ENCODE measurements at regions not wholly inside any gene's neighbourhood (a gene's known extent, or its start where the extent isn't known, plus 50 kb on each side); places are given as distances from the start of the nearest gene placed in this dataset.
"Not testable (repeated sequence)": the region's sequence is repeated elsewhere in the genome, so short reads cannot be mapped to it uniquely, and the experiment has no call there.

DNA sequence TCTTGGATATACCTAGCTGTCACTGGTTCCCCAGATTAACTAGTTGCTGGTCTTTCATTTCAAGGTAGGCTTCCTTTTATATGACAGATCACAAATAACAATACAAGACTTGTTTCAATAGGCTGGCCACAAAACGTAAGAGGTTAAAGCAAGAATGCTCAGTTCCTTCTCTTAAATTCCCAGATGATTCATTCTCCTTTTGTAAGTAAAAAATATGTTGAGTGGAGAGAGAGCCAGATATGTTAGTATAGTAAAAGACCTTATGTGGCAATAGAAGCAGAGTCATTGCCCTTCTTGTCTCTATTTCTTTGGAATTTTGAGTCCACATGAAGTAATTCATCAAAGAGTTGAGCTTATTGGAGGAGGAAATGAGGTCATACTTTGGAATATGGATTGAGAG is 939.0 kb upstream of the ATXN7L3B start:
- Histone ChIP-seq H3K27me3 (no peaks in the 10 kb centered on the region), H3K9me2 (replicated peaks; ENCODE audit: insufficient read depth) (no peaks in the 10 kb centered on the region), H3K9me3 (ENCODE audit: low read depth) (no peaks in the 10 kb centered on the region), H3K79me2 (no peaks in the 10 kb centered on the region), H3K4me2 (no peak overlapping the region), H3K27ac (no peak overlapping the region), H3K36me3 (replicated peaks; ENCODE audit: insufficient read depth, low read depth) (no peaks in the 10 kb centered on the region), H2AFZ (no peak overlapping the region), H3K4me1 (ENCODE audit: insufficient read depth) (no peaks in the 10 kb centered on the region), H4K20me1 (ENCODE audit: insufficient read depth, poor library complexity, severe bottlenecking) (no peaks in the 10 kb centered on the region), H3K4me3 (no peak overlapping the region)
- no peak for TF ChIP-seq EZH2phosphoT487 (IDR thresholded peaks at IDR 0.05; ENCODE audit: low read depth, severe bottlenecking, unreplicated experiment)
- TF ChIP-seq, protein P1, sequence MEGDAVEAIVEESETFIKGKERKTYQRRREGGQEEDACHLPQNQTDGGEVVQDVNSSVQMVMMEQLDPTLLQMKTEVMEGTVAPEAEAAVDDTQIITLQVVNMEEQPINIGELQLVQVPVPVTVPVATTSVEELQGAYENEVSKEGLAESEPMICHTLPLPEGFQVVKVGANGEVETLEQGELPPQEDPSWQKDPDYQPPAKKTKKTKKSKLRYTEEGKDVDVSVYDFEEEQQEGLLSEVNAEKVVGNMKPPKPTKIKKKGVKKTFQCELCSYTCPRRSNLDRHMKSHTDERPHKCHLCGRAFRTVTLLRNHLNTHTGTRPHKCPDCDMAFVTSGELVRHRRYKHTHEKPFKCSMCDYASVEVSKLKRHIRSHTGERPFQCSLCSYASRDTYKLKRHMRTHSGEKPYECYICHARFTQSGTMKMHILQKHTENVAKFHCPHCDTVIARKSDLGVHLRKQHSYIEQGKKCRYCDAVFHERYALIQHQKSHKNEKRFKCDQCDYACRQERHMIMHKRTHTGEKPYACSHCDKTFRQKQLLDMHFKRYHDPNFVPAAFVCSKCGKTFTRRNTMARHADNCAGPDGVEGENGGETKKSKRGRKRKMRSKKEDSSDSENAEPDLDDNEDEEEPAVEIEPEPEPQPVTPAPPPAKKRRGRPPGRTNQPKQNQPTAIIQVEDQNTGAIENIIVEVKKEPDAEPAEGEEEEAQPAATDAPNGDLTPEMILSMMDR (IDR thresholded peaks at IDR 0.05; ENCODE audit: poor library complexity): no peak
- no peak for TF ChIP-seq EZH2 (IDR thresholded peaks at IDR 0.05; ENCODE audit: borderline replicate concordance)
- DNase-seq (ENCODE audit: low spot score): no peak
- WGBS (ENCODE audit: low lambda C conversion rate, missing lambda C conversion rate): 73% methylated on average over 1 of the region's 1 CpG

DNA sequence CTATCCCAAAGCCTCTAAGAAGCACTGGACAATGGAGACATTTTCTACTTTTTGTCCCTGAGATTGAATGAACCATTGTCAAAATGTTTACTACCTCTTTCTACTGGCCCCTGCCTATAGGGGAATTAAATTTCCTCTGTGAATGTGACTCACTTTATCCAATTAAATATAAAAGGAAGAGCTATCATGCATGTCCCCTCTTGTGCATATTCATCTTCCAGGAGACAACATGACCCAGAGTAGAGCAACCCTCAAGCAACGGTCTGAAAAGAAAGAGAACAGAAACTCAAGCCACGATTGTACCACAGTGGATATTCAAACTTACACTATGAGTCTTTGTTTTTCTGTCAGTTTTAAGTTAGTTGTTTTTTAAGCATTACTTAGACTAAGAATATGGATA is 938.4 kb upstream of the ATXN7L3B start:
- WGBS (ENCODE audit: low lambda C conversion rate, missing lambda C conversion rate): 93% methylated on average over 2 of the region's 2 CpGs
- no peak for DNase-seq (ENCODE audit: low spot score)
- no peaks in the 10 kb centered on the region for H3K79me2 ChIP-seq
- no peaks in the 10 kb centered on the region for H3K36me3 ChIP-seq (replicated peaks; ENCODE audit: insufficient read depth, low read depth)
- H3K4me1 ChIP-seq (ENCODE audit: insufficient read depth): no peaks in the 10 kb centered on the region
- H2AFZ ChIP-seq: no peak overlapping the region
- no peak overlapping the region for H3K27ac ChIP-seq
- H3K4me2 ChIP-seq: no peak overlapping the region
- no peaks in the 10 kb centered on the region for H3K27me3 ChIP-seq
- H3K9me3 ChIP-seq (ENCODE audit: low read depth): no peaks in the 10 kb centered on the region
- H3K9me2 ChIP-seq (replicated peaks; ENCODE audit: insufficient read depth): no peaks in the 10 kb centered on the region
- no peaks in the 10 kb centered on the region for H4K20me1 ChIP-seq (ENCODE audit: insufficient read depth, poor library complexity, severe bottlenecking)
- H3K4me3 ChIP-seq: no peak overlapping the region
- TF ChIP-seq EZH2phosphoT487 (IDR thresholded peaks at IDR 0.05; ENCODE audit: low read depth, severe bottlenecking, unreplicated experiment) (no peak), EZH2 (IDR thresholded peaks at IDR 0.05; ENCODE audit: borderline replicate concordance) (no peak)
- TF ChIP-seq, protein P1 (IDR thresholded peaks at IDR 0.05; ENCODE audit: poor library complexity): no peak

DNA sequence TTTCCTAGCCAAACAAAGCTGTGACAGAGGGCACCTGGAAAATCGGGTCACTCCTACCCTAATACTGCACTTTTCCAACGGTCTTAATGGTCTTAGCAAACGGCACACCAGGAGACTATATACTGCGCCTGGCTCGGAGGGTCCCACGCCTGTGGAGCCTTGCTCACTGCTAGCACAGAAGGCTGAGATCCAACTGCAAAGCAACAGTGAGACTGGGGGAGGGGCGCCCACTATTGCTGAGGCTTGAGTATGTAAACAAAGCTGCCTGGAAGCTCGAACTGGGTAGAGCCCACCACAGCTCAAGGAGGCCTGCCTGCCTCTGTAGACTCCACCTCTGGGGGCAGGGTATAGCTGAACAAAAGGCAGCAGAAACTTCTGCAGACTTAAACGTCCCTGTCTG is 931.7 kb upstream of the ATXN7L3B start:
- not testable (repeated sequence) for H3K9me2 ChIP-seq (replicated peaks; ENCODE audit: insufficient read depth); H3K36me3 ChIP-seq (replicated peaks; ENCODE audit: insufficient read depth, low read depth); H2AFZ ChIP-seq; H3K4me2 ChIP-seq; H3K79me2 ChIP-seq; DNase-seq (ENCODE audit: low spot score); H3K4me3 ChIP-seq; H3K27ac ChIP-seq; H3K9me3 ChIP-seq (ENCODE audit: low read depth); H3K4me1 ChIP-seq (ENCODE audit: insufficient read depth); H3K27me3 ChIP-seq; H4K20me1 ChIP-seq (ENCODE audit: insufficient read depth, poor library complexity, severe bottlenecking)
- 70% methylated on average over 9 of the region's 9 CpGs for WGBS (ENCODE audit: low lambda C conversion rate, missing lambda C conversion rate)

DNA sequence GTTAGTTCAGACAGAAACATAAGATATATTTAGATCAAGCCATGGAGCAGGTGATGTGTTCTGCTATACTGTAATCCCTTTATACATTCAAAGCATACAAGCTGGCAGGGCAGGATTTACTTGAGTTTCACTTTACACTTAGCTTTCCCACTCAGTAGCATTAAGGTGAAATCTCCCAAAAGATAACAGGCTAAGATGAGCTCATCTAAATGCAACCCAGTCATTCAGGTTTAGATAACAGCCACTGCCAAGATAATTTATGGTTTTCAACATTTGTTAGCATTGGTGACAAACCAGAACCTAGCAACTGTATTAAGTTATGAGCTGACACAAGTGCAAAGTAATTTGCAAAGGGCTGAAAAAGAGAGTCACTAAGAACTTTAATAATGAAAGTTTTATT is 925.1 kb upstream of the ATXN7L3B start:
- H3K9me3 ChIP-seq (ENCODE audit: low read depth): no peaks in the 10 kb centered on the region
- H3K4me2 ChIP-seq: peak overlapping the region; percentile 35
- H3K4me1 ChIP-seq (ENCODE audit: insufficient read depth): no peaks in the 10 kb centered on the region
- H3K27me3 ChIP-seq: no peaks in the 10 kb centered on the region
- TF ChIP-seq, protein P1 (IDR thresholded peaks at IDR 0.05; ENCODE audit: poor library complexity): no peak
- no peak for TF ChIP-seq EZH2 (IDR thresholded peaks at IDR 0.05; ENCODE audit: borderline replicate concordance)
- no peak for TF ChIP-seq EZH2phosphoT487 (IDR thresholded peaks at IDR 0.05; ENCODE audit: low read depth, severe bottlenecking, unreplicated experiment)
- H3K36me3 ChIP-seq (replicated peaks; ENCODE audit: insufficient read depth, low read depth): no peaks in the 10 kb centered on the region
- DNase-seq (ENCODE audit: low spot score): peak; percentile 53
- H3K79me2 ChIP-seq: no peaks in the 10 kb centered on the region
- H3K27ac ChIP-seq: peak overlapping the region; percentile 45
- no peak overlapping the region for H3K4me3 ChIP-seq
- no peaks in the 10 kb centered on the region for H4K20me1 ChIP-seq (ENCODE audit: insufficient read depth, poor library complexity, severe bottlenecking)
- no peaks in the 10 kb centered on the region for H3K9me2 ChIP-seq (replicated peaks; ENCODE audit: insufficient read depth)
- H2AFZ ChIP-seq: no peak overlapping the region

Data from hepatocyte (in vitro differentiated cells).